GM23338 (cell line): ENCODE measurements at regions not wholly inside any gene's neighbourhood (a gene's known extent, or its start where the extent isn't known, plus 50 kb on each side); places are given as distances from the start of the nearest gene placed in this dataset.

Experiments
- ATAC-seq: fragments of 200-7000 bp; cut with Tn5 transposase; 3 replicates; pipeline ENCODE4 v1.9.1; 2020
- DNase-seq: peaks from one replicate; pipeline ENCODE4 v3.0.0-alpha.2; 2015; ENCODE audit warnings: low spot score
- H2AFZ ChIP-seq: fragments of 200-600 bp; sonication (generic); 2 replicates; pipeline ENCODE4 v1.8.0; 2016; ENCODE audit warnings: antibody characterized with exemption, mild to moderate bottlenecking, moderate library complexity
- H3F3A ChIP-seq: fragments of 200-600 bp; sonication (generic); replicated peaks from 2 replicates; pipeline ENCODE4 v1.8.0; 2017; ENCODE audit warnings: antibody characterized with exemption, mixed run types, low read depth
- H3K27ac ChIP-seq: fragments of 200-600 bp; sonication (generic); 2 replicates; pipeline ENCODE4 v1.6.1; 2016; ENCODE audit warnings: low read depth
- H3K27me3 ChIP-seq: fragments of 200-600 bp; sonication (generic); 2 replicates; pipeline ENCODE4 v1.8.0; 2016; ENCODE audit warnings: mild to moderate bottlenecking, mixed run types, moderate library complexity; ENCODE audit not compliant: insufficient read depth
- H3K36me3 ChIP-seq: fragments of 200-600 bp; sonication (generic); 2 replicates; pipeline ENCODE4 v1.8.0; 2016; ENCODE audit warnings: mild to moderate bottlenecking; ENCODE audit not compliant: insufficient read depth
- H3K4me1 ChIP-seq: fragments of 200-600 bp; sonication (generic); 2 replicates; pipeline ENCODE4 v1.8.0; 2016; ENCODE audit warnings: mild to moderate bottlenecking, moderate library complexity; ENCODE audit not compliant: insufficient read depth
- H3K4me2 ChIP-seq: fragments of 200-600 bp; sonication (generic); 2 replicates; pipeline ENCODE4 v1.7.1; 2017; ENCODE audit warnings: mixed run types
- H3K4me3 ChIP-seq: fragments of 200-600 bp; sonication (generic); 2 replicates; pipeline ENCODE4 v1.6.1; 2016; ENCODE audit warnings: mixed run types
- H3K79me2 ChIP-seq: fragments of 200-600 bp; sonication (generic); replicated peaks from 2 replicates; pipeline ENCODE4 v1.8.0; 2017; ENCODE audit warnings: mild to moderate bottlenecking; ENCODE audit not compliant: insufficient read depth
- H3K9me2 ChIP-seq: fragments of 200-600 bp; sonication (generic); 2 replicates; pipeline ENCODE4 v1.8.0; 2017; ENCODE audit not compliant: insufficient read depth
- H4K20me1 ChIP-seq: fragments of 200-600 bp; sonication (generic); replicated peaks from 2 replicates; pipeline ENCODE4 v1.8.0; 2017; ENCODE audit warnings: mild to moderate bottlenecking; ENCODE audit not compliant: insufficient read depth
- H3K27ac Mint-ChIP-seq: 2 replicates; pipeline ENCODE4 v1.8.0; 2020; ENCODE audit warnings: inconsistent platforms, mild to moderate bottlenecking, moderate library complexity, mixed read lengths
- H3K27me3 Mint-ChIP-seq: 3 replicates; pipeline ENCODE4 v1.8.0; 2022; ENCODE audit warnings: low read depth, mild to moderate bottlenecking, moderate library complexity, mixed read lengths, inconsistent platforms; ENCODE audit not compliant: insufficient read depth, poor library complexity
- H3K36me3 Mint-ChIP-seq: 3 replicates; pipeline ENCODE4 v1.8.0; 2021; ENCODE audit warnings: low read depth, mild to moderate bottlenecking, inconsistent platforms, moderate library complexity, mixed read lengths
- H3K4me1 Mint-ChIP-seq: 3 replicates; pipeline ENCODE4 v1.8.0; 2020; ENCODE audit warnings: mild to moderate bottlenecking, inconsistent platforms, mixed read lengths
- H3K4me3 Mint-ChIP-seq: 3 replicates; pipeline ENCODE4 v1.8.0; 2021; ENCODE audit warnings: moderate library complexity, mild to moderate bottlenecking, inconsistent platforms, mixed read lengths
- H3K9me3 Mint-ChIP-seq: 3 replicates; pipeline ENCODE4 v1.8.0; 2020; ENCODE audit warnings: moderate library complexity, mild to moderate bottlenecking, inconsistent platforms, mixed read lengths
- CREB1 ChIP-seq: fragments of 250-450 bp; sonication (Bioruptor Pico); IDR thresholded peaks from 2 replicates; pipeline ENCODE4 v1.5.0; 2020; ENCODE audit warnings: low read depth, mild to moderate bottlenecking, moderate library complexity
- ETS1 ChIP-seq: IDR thresholded peaks from 2 replicates; pipeline ENCODE4 v1.6.1; 2016; ENCODE audit warnings: antibody characterized with exemption
- EZH2 ChIP-seq: fragments of 200-600 bp; sonication (generic); IDR thresholded peaks from one replicate; pipeline ENCODE4 v1.8.0; 2017; ENCODE audit warnings: antibody characterized with exemption, mild to moderate bottlenecking, low read depth; ENCODE audit not compliant: unreplicated experiment
- JUNB ChIP-seq: IDR thresholded peaks from one replicate; pipeline ENCODE4 v1.6.1; 2016; ENCODE audit warnings: antibody characterized with exemption; ENCODE audit not compliant: unreplicated experiment
- NANOG ChIP-seq: IDR thresholded peaks from 2 replicates; pipeline ENCODE4 v1.6.1; 2016; ENCODE audit warnings: antibody characterized with exemption, borderline replicate concordance
- POLR2AphosphoS5 ChIP-seq: IDR thresholded peaks from 2 replicates; pipeline ENCODE4 v1.6.1; 2016; ENCODE audit warnings: antibody characterized with exemption, low read depth
- STAT1 ChIP-seq: IDR thresholded peaks from one replicate; pipeline ENCODE4 v1.6.1; 2016; ENCODE audit warnings: antibody characterized with exemption; ENCODE audit not compliant: unreplicated experiment
- ZNF114 ChIP-seq: fragments of 250-450 bp; sonication (Bioruptor Pico); IDR thresholded peaks from 2 replicates; pipeline ENCODE4 v1.5.0; 2020; ENCODE audit warnings: mild to moderate bottlenecking, moderate library complexity
- ZNF331 ChIP-seq: fragments of 250-450 bp; sonication (Bioruptor Pico); IDR thresholded peaks from 2 replicates; pipeline ENCODE4 v1.5.0; 2020; ENCODE audit warnings: low read depth, mild to moderate bottlenecking, moderate library complexity
- ZNF462 ChIP-seq: fragments of 250-450 bp; sonication (Bioruptor Pico); IDR thresholded peaks from 2 replicates; pipeline ENCODE4 v1.5.0; 2020; ENCODE audit warnings: mild to moderate bottlenecking, moderate library complexity
- TF ChIP-seq, protein P1 (sequence below), 2 experiments: fragments of 200-600 bp in 1 of 2; sonication (generic) in 1 of 2; conservative IDR thresholded peaks; 2 replicates each; pipeline versions ENCODE4 v1.5.1 to v1.6.1; 2016 to 2017; ENCODE audit warnings: antibody characterized with exemption in 2 of 2, low read depth in 2 of 2, mild to moderate bottlenecking in 2 of 2, moderate library complexity in 1 of 2
- TF ChIP-seq, protein P2 (sequence below): IDR thresholded peaks from one replicate; pipeline ENCODE4 v1.6.1; 2018; ENCODE audit warnings: antibody characterized with exemption; ENCODE audit not compliant: unreplicated experiment

DNA sequence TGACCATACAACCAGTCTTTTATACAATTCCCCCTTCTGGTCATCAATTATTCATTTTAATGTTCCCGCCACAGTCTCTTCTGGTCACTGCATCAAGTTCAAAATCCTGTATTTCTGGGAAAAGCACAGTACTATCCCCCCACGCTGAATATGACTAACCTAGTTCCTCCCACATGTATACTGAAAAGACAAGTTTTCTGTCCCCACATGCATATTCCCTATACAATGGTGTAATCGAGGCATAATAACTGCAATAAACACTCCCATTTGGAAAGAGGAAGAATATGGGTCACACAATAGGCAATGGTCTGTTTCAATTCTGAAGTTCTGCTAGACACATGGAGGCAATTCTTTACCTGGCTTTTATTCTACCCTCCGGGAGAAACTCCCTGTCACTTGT lies 344.9 kb downstream of the EFNA5 start:
- Histone ChIP-seq H3K27ac (no peak overlapping the region), H4K20me1 (no peaks in the 10 kb centered on the region), H3K4me3 (no peak overlapping the region), H3K9me2 (no peaks in the 10 kb centered on the region), H3K4me2 (no peak overlapping the region), H3K79me2 (no peaks in the 10 kb centered on the region), H3K4me1 (no peaks in the 10 kb centered on the region), H3F3A (no peaks in the 10 kb centered on the region), H3K36me3 (no peaks in the 10 kb centered on the region), H2AFZ (no peak overlapping the region), H3K27me3 (no peaks in the 10 kb centered on the region)
- no peaks in the 10 kb centered on the region for H3K36me3 Mint-ChIP-seq
- no peak overlapping the region for H3K27ac Mint-ChIP-seq
- peaks cover 8% of the 10 kb centered on the region; the same call in 2 of the 3 replicates for H3K4me1 Mint-ChIP-seq
- no peak overlapping the region for H3K4me3 Mint-ChIP-seq
- ATAC-seq (no peak), DNase-seq (no peak)
- H3K27me3 Mint-ChIP-seq, result no peaks in the 10 kb centered on the region
- no peaks in the 10 kb centered on the region for H3K9me3 Mint-ChIP-seq
- TF ChIP-seq, protein P1, sequence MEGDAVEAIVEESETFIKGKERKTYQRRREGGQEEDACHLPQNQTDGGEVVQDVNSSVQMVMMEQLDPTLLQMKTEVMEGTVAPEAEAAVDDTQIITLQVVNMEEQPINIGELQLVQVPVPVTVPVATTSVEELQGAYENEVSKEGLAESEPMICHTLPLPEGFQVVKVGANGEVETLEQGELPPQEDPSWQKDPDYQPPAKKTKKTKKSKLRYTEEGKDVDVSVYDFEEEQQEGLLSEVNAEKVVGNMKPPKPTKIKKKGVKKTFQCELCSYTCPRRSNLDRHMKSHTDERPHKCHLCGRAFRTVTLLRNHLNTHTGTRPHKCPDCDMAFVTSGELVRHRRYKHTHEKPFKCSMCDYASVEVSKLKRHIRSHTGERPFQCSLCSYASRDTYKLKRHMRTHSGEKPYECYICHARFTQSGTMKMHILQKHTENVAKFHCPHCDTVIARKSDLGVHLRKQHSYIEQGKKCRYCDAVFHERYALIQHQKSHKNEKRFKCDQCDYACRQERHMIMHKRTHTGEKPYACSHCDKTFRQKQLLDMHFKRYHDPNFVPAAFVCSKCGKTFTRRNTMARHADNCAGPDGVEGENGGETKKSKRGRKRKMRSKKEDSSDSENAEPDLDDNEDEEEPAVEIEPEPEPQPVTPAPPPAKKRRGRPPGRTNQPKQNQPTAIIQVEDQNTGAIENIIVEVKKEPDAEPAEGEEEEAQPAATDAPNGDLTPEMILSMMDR (conservative IDR thresholded peaks at IDR 0.05; ENCODE audit: low read depth in 2 of 2), result no peak
- TF ChIP-seq POLR2AphosphoS5 (no peak), ZNF331 (CRISPR knock-in tag) (no peak), NANOG (no peak), STAT1 (no peak), EZH2 (no peak), ZNF114 (no peak), ZNF462 (CRISPR knock-in tag) (no peak), ETS1 (no peak), JUNB (no peak), CREB1 (no peak)
- TF ChIP-seq, protein P2, sequence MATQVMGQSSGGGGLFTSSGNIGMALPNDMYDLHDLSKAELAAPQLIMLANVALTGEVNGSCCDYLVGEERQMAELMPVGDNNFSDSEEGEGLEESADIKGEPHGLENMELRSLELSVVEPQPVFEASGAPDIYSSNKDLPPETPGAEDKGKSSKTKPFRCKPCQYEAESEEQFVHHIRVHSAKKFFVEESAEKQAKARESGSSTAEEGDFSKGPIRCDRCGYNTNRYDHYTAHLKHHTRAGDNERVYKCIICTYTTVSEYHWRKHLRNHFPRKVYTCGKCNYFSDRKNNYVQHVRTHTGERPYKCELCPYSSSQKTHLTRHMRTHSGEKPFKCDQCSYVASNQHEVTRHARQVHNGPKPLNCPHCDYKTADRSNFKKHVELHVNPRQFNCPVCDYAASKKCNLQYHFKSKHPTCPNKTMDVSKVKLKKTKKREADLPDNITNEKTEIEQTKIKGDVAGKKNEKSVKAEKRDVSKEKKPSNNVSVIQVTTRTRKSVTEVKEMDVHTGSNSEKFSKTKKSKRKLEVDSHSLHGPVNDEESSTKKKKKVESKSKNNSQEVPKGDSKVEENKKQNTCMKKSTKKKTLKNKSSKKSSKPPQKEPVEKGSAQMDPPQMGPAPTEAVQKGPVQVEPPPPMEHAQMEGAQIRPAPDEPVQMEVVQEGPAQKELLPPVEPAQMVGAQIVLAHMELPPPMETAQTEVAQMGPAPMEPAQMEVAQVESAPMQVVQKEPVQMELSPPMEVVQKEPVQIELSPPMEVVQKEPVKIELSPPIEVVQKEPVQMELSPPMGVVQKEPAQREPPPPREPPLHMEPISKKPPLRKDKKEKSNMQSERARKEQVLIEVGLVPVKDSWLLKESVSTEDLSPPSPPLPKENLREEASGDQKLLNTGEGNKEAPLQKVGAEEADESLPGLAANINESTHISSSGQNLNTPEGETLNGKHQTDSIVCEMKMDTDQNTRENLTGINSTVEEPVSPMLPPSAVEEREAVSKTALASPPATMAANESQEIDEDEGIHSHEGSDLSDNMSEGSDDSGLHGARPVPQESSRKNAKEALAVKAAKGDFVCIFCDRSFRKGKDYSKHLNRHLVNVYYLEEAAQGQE, result no peak
